WTC11 (cell line): ENCODE measurements at regions not wholly inside any gene's neighbourhood (a gene's known extent, or its start where the extent isn't known, plus 50 kb on each side); places are given as distances from the start of the nearest gene placed in this dataset.

Source experiments
- ATAC-seq: fragments of 200-7000 bp; cut with Tn5 transposase; 2 replicates; pipeline ENCODE4 v1.10.0; 2021; ENCODE audit warnings: mild to moderate bottlenecking, moderate library complexity
- CTCF ChIA-PET: fragments of 300-600 bp; sonication (Branson Sonifier 250); formaldehyde crosslinking; loops from one replicate; lab custom pipeline; 2021; ENCODE audit warnings: antibody characterized with exemption; lab: Charles Lee
- POLR2A ChIA-PET: fragments of 350-600 bp; sonication (Branson Sonifier 250); formaldehyde crosslinking; loops from one replicate; lab custom pipeline; 2021; ENCODE audit warnings: antibody characterized with exemption; lab: Charles Lee
- DNase-seq: peaks from one replicate; pipeline ENCODE4 v3.0.0; 2021; ENCODE audit warnings: low spot score
- H3K27ac Mint-ChIP-seq: 2 replicates; pipeline ENCODE4 v1.8.0; 2021; ENCODE audit warnings: mixed read lengths
- H3K27me3 Mint-ChIP-seq: 2 replicates; pipeline ENCODE4 v1.8.0; 2021; ENCODE audit warnings: low read depth, mild to moderate bottlenecking, moderate library complexity, mixed read lengths
- H3K36me3 Mint-ChIP-seq: 2 replicates; pipeline ENCODE4 v1.8.0; 2021; ENCODE audit warnings: mixed read lengths
- H3K4me1 Mint-ChIP-seq: 2 replicates; pipeline ENCODE4 v1.8.0; 2022; ENCODE audit warnings: mixed read lengths
- H3K4me3 Mint-ChIP-seq: 2 replicates; pipeline ENCODE4 v1.8.0; 2021; ENCODE audit warnings: mild to moderate bottlenecking, moderate library complexity, mixed read lengths
- H3K9me3 Mint-ChIP-seq: 2 replicates; pipeline ENCODE4 v1.8.0; 2021; ENCODE audit warnings: mixed read lengths
- ATF1 ChIP-seq: sonication (generic); formaldehyde crosslinking; IDR thresholded peaks from 2 replicates; pipeline ENCODE4 v1.8.1; 2023; ENCODE audit warnings: mild to moderate bottlenecking, moderate library complexity, missing genetic modification reagents
- ATF2 ChIP-seq: sonication (generic); formaldehyde crosslinking; IDR thresholded peaks from 2 replicates; pipeline ENCODE4 v1.8.1; 2022; ENCODE audit warnings: low read depth, missing genetic modification reagents, borderline replicate concordance
- CREB1 ChIP-seq: sonication (generic); formaldehyde crosslinking; IDR thresholded peaks from 2 replicates; pipeline ENCODE4 v1.8.0; 2023; ENCODE audit warnings: mild to moderate bottlenecking, missing genetic modification reagents
- ELF4 ChIP-seq: sonication (generic); formaldehyde crosslinking; IDR thresholded peaks from 2 replicates; pipeline ENCODE4 v1.8.1; 2022; ENCODE audit warnings: low read depth, mild to moderate bottlenecking, moderate library complexity, missing genetic modification reagents
- EMX1 ChIP-seq: fragments of 250-450 bp; sonication (Bioruptor Pico); IDR thresholded peaks from 2 replicates; pipeline ENCODE4 v1.8.0; 2021; ENCODE audit warnings: mild to moderate bottlenecking
- GRHL2 ChIP-seq: fragments of 250-450 bp; sonication (Bioruptor Pico); IDR thresholded peaks from 2 replicates; pipeline ENCODE4 v1.8.0; 2022; ENCODE audit warnings: mild to moderate bottlenecking, moderate library complexity; ENCODE audit not compliant: insufficient replicate concordance, severe bottlenecking
- JAZF1 ChIP-seq: fragments of 250-450 bp; sonication (Bioruptor Pico); IDR thresholded peaks from 2 replicates; pipeline ENCODE4 v1.9.0; 2021; ENCODE audit warnings: moderate library complexity, mild to moderate bottlenecking, inconsistent platforms
- NFYB ChIP-seq: sonication (generic); formaldehyde crosslinking; conservative IDR thresholded peaks from 2 replicates; pipeline ENCODE4 v1.8.0; 2022; ENCODE audit warnings: low read depth, missing genetic modification reagents
- NR2C2 ChIP-seq: sonication (generic); formaldehyde crosslinking; IDR thresholded peaks from 2 replicates; pipeline ENCODE4 v1.8.0; 2022; ENCODE audit warnings: mild to moderate bottlenecking, missing genetic modification reagents
- NR3C1 ChIP-seq: sonication (generic); formaldehyde crosslinking; conservative IDR thresholded peaks from 2 replicates; pipeline ENCODE4 v1.8.1; 2023; ENCODE audit warnings: low read depth, mild to moderate bottlenecking, missing genetic modification reagents
- RELA ChIP-seq: sonication (generic); formaldehyde crosslinking; IDR thresholded peaks from 2 replicates; pipeline ENCODE4 v1.8.1; 2022; ENCODE audit warnings: missing genetic modification reagents, mild to moderate bottlenecking, borderline replicate concordance
- SMAD4 ChIP-seq: sonication (generic); formaldehyde crosslinking; IDR thresholded peaks from 2 replicates; pipeline ENCODE4 v1.8.0; 2022; ENCODE audit warnings: mild to moderate bottlenecking, missing genetic modification reagents
- TEAD1 ChIP-seq: sonication (generic); formaldehyde crosslinking; IDR thresholded peaks from 2 replicates; pipeline ENCODE4 v1.8.0; 2022; ENCODE audit warnings: mild to moderate bottlenecking, missing genetic modification reagents
- TEAD4 ChIP-seq: sonication (generic); formaldehyde crosslinking; IDR thresholded peaks from 2 replicates; pipeline ENCODE4 v1.8.0; 2022; ENCODE audit warnings: mild to moderate bottlenecking, missing genetic modification reagents
- TP53 ChIP-seq: sonication (generic); formaldehyde crosslinking; IDR thresholded peaks from 2 replicates; pipeline ENCODE4 v1.8.1; 2023; ENCODE audit warnings: mild to moderate bottlenecking, missing genetic modification reagents
- ZNF396 ChIP-seq: fragments of 250-450 bp; sonication (Bioruptor Pico); IDR thresholded peaks from 2 replicates; pipeline ENCODE4 v1.8.0; 2021; ENCODE audit warnings: mild to moderate bottlenecking, moderate library complexity, borderline replicate concordance
- ZNF416 ChIP-seq: fragments of 250-450 bp; sonication (Bioruptor Pico); IDR thresholded peaks from 2 replicates; pipeline ENCODE4 v1.9.0; 2021; ENCODE audit warnings: mild to moderate bottlenecking, inconsistent platforms
- ZNF671 ChIP-seq: fragments of 250-450 bp; sonication (Bioruptor Pico); IDR thresholded peaks from 2 replicates; pipeline ENCODE4 v1.8.0; 2021; ENCODE audit warnings: mild to moderate bottlenecking
- TF ChIP-seq, protein P1 (sequence below): fragments of 200-600 bp; IDR thresholded peaks from 2 replicates; pipeline ENCODE4 v1.8.0; 2022; ENCODE audit warnings: antibody characterized with exemption
- TF ChIP-seq, protein P2 (sequence below): sonication (generic); formaldehyde crosslinking; IDR thresholded peaks from 2 replicates; pipeline ENCODE4 v1.8.1; 2022; ENCODE audit warnings: low read depth, mild to moderate bottlenecking, moderate library complexity, missing genetic modification reagents, borderline replicate concordance
- TF ChIP-seq, protein P3 (sequence below): fragments of 250-450 bp; sonication (Bioruptor Pico); IDR thresholded peaks from 2 replicates; pipeline ENCODE4 v1.9.0; 2021; ENCODE audit warnings: mild to moderate bottlenecking, borderline replicate concordance
- TF ChIP-seq, protein P4 (sequence below): sonication (generic); formaldehyde crosslinking; IDR thresholded peaks from 2 replicates; pipeline ENCODE4 v1.8.0; 2023; ENCODE audit warnings: missing genetic modification reagents
- TF ChIP-seq, protein P5 (sequence below): sonication (generic); formaldehyde crosslinking; conservative IDR thresholded peaks from 2 replicates; pipeline ENCODE4 v1.8.1; 2023; ENCODE audit warnings: mild to moderate bottlenecking, low read depth, missing genetic modification reagents, moderate library complexity
- TF ChIP-seq, protein P6 (sequence below): sonication (generic); formaldehyde crosslinking; IDR thresholded peaks from 2 replicates; pipeline ENCODE4 v1.8.1; 2023; ENCODE audit warnings: mild to moderate bottlenecking, missing genetic modification reagents, moderate library complexity
- TF ChIP-seq, protein P7 (sequence below): sonication (generic); formaldehyde crosslinking; conservative IDR thresholded peaks from 2 replicates; pipeline ENCODE4 v1.8.1; 2022; ENCODE audit warnings: mild to moderate bottlenecking, missing genetic modification reagents

- H3K9me3 Mint-ChIP-seq, result peaks cover 88% of the 10 kb centered on the region
- no peak overlapping the region for H3K27ac Mint-ChIP-seq
- ATAC-seq (no peak), DNase-seq (no peak)
- peaks cover 16% of the 10 kb centered on the region for H3K27me3 Mint-ChIP-seq
- CTCF ChIA-PET, result no interaction called here
- H3K36me3 Mint-ChIP-seq, result peaks cover 84% of the 10 kb centered on the region
- POLR2A ChIA-PET, result no interaction called here
- no peaks in the 10 kb centered on the region for H3K4me1 Mint-ChIP-seq
- TF ChIP-seq EMX1 (CRISPR knock-in tag), result no peak
- TF ChIP-seq, protein P1, sequence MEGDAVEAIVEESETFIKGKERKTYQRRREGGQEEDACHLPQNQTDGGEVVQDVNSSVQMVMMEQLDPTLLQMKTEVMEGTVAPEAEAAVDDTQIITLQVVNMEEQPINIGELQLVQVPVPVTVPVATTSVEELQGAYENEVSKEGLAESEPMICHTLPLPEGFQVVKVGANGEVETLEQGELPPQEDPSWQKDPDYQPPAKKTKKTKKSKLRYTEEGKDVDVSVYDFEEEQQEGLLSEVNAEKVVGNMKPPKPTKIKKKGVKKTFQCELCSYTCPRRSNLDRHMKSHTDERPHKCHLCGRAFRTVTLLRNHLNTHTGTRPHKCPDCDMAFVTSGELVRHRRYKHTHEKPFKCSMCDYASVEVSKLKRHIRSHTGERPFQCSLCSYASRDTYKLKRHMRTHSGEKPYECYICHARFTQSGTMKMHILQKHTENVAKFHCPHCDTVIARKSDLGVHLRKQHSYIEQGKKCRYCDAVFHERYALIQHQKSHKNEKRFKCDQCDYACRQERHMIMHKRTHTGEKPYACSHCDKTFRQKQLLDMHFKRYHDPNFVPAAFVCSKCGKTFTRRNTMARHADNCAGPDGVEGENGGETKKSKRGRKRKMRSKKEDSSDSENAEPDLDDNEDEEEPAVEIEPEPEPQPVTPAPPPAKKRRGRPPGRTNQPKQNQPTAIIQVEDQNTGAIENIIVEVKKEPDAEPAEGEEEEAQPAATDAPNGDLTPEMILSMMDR, result no peak
- TF ChIP-seq GRHL2 (CRISPR knock-in tag), result no peak
- no peak for TF ChIP-seq NFYB (CRISPR knock-in tag)
- no peak for TF ChIP-seq NR3C1 (CRISPR knock-in tag)
- TF ChIP-seq TEAD1 (CRISPR knock-in tag), result no peak
- TF ChIP-seq TEAD4 (CRISPR knock-in tag), result no peak
- TF ChIP-seq, protein P2, sequence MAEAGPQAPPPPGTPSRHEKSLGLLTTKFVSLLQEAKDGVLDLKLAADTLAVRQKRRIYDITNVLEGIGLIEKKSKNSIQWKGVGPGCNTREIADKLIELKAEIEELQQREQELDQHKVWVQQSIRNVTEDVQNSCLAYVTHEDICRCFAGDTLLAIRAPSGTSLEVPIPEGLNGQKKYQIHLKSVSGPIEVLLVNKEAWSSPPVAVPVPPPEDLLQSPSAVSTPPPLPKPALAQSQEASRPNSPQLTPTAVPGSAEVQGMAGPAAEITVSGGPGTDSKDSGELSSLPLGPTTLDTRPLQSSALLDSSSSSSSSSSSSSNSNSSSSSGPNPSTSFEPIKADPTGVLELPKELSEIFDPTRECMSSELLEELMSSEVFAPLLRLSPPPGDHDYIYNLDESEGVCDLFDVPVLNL (CRISPR knock-in tag), result no peak
- no peak for TF ChIP-seq ELF4 (CRISPR knock-in tag)
- no peak for TF ChIP-seq JAZF1 (CRISPR knock-in tag)
- TF ChIP-seq, protein P3, sequence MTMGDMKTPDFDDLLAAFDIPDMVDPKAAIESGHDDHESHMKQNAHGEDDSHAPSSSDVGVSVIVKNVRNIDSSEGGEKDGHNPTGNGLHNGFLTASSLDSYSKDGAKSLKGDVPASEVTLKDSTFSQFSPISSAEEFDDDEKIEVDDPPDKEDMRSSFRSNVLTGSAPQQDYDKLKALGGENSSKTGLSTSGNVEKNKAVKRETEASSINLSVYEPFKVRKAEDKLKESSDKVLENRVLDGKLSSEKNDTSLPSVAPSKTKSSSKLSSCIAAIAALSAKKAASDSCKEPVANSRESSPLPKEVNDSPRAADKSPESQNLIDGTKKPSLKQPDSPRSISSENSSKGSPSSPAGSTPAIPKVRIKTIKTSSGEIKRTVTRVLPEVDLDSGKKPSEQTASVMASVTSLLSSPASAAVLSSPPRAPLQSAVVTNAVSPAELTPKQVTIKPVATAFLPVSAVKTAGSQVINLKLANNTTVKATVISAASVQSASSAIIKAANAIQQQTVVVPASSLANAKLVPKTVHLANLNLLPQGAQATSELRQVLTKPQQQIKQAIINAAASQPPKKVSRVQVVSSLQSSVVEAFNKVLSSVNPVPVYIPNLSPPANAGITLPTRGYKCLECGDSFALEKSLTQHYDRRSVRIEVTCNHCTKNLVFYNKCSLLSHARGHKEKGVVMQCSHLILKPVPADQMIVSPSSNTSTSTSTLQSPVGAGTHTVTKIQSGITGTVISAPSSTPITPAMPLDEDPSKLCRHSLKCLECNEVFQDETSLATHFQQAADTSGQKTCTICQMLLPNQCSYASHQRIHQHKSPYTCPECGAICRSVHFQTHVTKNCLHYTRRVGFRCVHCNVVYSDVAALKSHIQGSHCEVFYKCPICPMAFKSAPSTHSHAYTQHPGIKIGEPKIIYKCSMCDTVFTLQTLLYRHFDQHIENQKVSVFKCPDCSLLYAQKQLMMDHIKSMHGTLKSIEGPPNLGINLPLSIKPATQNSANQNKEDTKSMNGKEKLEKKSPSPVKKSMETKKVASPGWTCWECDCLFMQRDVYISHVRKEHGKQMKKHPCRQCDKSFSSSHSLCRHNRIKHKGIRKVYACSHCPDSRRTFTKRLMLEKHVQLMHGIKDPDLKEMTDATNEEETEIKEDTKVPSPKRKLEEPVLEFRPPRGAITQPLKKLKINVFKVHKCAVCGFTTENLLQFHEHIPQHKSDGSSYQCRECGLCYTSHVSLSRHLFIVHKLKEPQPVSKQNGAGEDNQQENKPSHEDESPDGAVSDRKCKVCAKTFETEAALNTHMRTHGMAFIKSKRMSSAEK, result no peak
- no peak for TF ChIP-seq ZNF396
- TF ChIP-seq RELA (CRISPR knock-in tag), result no peak
- TF ChIP-seq TP53 (CRISPR knock-in tag), result no peak
- TF ChIP-seq, protein P4, sequence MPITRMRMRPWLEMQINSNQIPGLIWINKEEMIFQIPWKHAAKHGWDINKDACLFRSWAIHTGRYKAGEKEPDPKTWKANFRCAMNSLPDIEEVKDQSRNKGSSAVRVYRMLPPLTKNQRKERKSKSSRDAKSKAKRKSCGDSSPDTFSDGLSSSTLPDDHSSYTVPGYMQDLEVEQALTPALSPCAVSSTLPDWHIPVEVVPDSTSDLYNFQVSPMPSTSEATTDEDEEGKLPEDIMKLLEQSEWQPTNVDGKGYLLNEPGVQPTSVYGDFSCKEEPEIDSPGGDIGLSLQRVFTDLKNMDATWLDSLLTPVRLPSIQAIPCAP (CRISPR knock-in tag), result no peak
- H3K4me3 Mint-ChIP-seq, result no peak overlapping the region
Observed at GRCh38 chr1:4557949-4558348, 96.5 kb upstream of the AJAP1 start.

DNA sequence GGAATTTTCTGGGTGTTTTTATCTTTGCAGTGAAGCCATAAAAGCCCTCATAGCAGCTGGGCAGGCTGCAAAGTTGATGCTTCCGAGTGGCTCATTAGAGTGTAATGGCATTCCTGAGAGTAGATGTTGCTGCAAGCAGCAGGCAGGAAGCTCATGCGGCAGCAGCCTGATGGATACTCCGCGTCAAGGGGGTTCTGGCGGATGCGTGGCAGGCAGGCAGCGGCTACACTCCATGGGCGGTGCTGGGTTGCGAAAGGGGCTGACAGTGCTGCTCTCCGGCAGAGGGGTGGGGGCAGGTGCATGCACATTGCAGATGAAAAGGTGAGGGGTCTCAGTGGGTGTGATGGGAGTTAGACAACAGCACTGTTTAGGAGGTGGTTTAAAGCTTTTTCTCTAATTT, 93.2 kb upstream of the AJAP1 start:
- ChIA-PET CTCF (no interaction called here), POLR2A (no interaction called here)
- Mint-ChIP-seq H3K4me3 (no peak overlapping the region), H3K9me3 (peaks cover 82% of the 10 kb centered on the region), H3K27me3 (peaks cover 6% of the 10 kb centered on the region), H3K36me3 (peaks cover 73% of the 10 kb centered on the region), H3K4me1 (no peaks in the 10 kb centered on the region), H3K27ac (no peak overlapping the region)
- ATAC-seq, result no peak
- no peak for DNase-seq
- TF ChIP-seq, protein P5, sequence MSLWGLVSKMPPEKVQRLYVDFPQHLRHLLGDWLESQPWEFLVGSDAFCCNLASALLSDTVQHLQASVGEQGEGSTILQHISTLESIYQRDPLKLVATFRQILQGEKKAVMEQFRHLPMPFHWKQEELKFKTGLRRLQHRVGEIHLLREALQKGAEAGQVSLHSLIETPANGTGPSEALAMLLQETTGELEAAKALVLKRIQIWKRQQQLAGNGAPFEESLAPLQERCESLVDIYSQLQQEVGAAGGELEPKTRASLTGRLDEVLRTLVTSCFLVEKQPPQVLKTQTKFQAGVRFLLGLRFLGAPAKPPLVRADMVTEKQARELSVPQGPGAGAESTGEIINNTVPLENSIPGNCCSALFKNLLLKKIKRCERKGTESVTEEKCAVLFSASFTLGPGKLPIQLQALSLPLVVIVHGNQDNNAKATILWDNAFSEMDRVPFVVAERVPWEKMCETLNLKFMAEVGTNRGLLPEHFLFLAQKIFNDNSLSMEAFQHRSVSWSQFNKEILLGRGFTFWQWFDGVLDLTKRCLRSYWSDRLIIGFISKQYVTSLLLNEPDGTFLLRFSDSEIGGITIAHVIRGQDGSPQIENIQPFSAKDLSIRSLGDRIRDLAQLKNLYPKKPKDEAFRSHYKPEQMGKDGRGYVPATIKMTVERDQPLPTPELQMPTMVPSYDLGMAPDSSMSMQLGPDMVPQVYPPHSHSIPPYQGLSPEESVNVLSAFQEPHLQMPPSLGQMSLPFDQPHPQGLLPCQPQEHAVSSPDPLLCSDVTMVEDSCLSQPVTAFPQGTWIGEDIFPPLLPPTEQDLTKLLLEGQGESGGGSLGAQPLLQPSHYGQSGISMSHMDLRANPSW (CRISPR knock-in tag), result no peak
- TF ChIP-seq, protein P6, sequence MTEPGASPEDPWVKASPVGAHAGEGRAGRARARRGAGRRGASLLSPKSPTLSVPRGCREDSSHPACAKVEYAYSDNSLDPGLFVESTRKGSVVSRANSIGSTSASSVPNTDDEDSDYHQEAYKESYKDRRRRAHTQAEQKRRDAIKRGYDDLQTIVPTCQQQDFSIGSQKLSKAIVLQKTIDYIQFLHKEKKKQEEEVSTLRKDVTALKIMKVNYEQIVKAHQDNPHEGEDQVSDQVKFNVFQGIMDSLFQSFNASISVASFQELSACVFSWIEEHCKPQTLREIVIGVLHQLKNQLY, result no peak
- TF ChIP-seq, protein P7, sequence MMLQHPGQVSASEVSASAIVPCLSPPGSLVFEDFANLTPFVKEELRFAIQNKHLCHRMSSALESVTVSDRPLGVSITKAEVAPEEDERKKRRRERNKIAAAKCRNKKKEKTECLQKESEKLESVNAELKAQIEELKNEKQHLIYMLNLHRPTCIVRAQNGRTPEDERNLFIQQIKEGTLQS (CRISPR knock-in tag), result no peak
- no peak for TF ChIP-seq ZNF671
- no peak for TF ChIP-seq CREB1 (CRISPR knock-in tag)
- no peak for TF ChIP-seq ATF2
- no peak for TF ChIP-seq SMAD4 (CRISPR knock-in tag)
- TF ChIP-seq NR2C2, result no peak
- TF ChIP-seq ATF1 (CRISPR knock-in tag), result no peak
- TF ChIP-seq ZNF416, result no peak
